ENCODE measurements at regions not wholly inside any gene's neighbourhood (a gene's known extent, or its start where the extent isn't known, plus 50 kb on each side); places are given as distances from the start of the nearest gene placed in this dataset.
A peak's percentile ranks its signal among the peaks of the same experiment; 100 is the strongest.
"Not testable (repeated sequence)": the region's sequence is repeated elsewhere in the genome, so short reads cannot be mapped to it uniquely, and the experiment has no call there.

DNA sequence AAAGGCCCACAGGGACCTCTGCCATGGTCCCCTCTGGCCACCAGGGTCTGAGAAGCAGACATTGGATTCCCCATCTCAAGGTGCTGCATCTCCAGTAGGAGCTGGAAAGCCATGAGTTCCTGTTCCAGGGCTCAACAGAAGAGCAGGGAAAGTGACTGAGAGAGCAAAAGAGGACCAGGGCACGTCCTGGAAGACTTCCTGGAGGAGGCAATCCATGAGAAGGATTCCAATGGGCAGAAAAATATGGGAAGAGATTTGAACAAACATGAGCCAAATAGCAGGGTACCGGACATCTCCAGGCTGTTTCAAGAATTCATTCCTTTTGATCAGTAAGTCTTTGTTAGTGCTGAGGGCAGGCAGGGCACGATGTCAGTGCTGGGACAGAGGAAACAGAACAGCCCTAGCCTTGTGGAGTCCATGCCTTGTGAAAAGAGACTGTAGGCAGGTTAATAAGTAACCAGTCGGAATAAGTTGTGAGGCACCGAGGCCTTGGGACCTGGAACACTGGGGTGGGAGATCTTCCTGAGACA is 72.8 kb upstream of the TWIST2 start:
- no peak for DNase-seq (ENCODE audit: low read depth)
- H3K4me3 ChIP-seq (ENCODE audit: low read length) = no peak overlapping the region
- no peak for TF ChIP-seq CTCF (conservative IDR thresholded peaks at IDR 0.05; ENCODE audit: low read length)

DNA sequence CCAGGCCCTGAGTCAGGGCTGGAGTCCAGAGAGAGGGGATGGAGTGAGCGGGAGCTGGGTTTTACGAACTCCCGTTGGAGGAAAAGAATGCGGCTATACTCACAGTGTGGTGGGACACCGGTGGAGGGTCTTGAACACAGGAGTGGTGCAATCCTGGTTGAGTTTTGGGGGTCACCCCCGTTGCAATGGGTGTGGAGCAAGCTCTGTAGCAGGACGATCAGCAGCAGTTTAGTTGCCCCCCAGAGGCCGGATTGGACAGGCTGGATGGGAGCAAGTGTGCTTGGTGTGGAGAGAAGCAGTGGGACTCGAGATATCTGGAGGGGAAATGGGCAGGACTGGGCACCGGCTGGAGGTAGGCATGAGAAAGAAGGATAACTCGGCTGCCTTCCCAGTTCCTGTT is 72.3 kb upstream of the TWIST2 start:
- TF ChIP-seq CTCF (conservative IDR thresholded peaks at IDR 0.05; ENCODE audit: low read length) = no peak
- H3K4me3 ChIP-seq (ENCODE audit: low read length) = no peak overlapping the region
- no peak for DNase-seq (ENCODE audit: low read depth)

DNA sequence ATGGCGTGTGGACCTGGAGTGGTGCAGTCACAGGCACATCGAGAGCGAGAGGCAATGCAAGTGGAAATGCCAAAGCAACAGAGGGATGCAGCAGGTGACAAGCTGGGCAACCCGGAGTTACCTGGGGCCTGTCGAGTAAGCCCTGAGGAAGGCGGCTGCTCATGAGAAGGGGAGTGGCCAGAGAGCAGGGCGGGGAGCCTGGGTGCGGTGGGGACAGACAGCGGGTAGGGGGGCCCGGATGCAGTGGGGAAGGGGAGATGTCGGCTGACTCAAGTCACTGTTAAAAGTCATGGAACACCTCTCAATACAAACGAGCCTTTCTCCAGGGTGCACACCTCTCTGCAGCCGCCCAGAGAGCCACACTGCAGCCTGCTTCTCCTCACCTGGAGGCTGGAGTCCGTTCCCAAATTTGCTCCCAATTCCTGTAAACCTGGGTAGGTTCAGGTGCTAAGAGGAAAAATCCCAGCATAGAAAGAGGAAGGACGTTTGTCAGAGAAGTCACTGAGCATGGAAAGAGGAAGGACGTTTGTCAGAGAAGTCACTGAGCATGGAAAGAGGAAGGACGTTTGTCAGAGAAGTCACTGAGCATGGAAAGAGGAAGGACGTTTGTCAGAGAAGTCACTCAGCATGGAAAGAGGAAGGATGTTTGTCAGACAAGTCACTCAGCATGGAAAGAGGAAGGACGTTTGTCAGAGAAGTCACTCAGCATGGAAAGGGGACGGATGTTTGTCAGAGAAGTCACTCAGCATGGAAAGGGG is 71.7 kb upstream of the TWIST2 start:
- no peak for DNase-seq (ENCODE audit: low read depth)
- TF ChIP-seq CTCF (conservative IDR thresholded peaks at IDR 0.05; ENCODE audit: low read length) = no peak
- no peak overlapping the region for H3K4me3 ChIP-seq (ENCODE audit: low read length)

DNA sequence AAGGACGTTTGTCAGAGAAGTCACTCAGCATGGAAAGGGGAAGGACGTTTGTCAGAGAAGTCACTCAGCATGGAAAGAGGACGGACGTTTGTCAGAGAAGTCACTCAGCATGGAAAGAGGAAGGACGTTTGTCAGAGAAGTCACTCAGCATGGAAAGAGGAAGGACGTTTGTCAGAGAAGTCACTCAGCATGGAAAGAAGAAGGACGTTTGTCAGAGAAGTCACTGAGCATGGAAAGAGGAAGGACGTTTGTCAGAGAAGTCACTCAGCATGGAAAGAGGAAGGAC is 71.2 kb upstream of the TWIST2 start:
- not testable (repeated sequence) for DNase-seq (ENCODE audit: low read depth); H3K4me3 ChIP-seq (ENCODE audit: low read length)

- TF ChIP-seq CTCF (conservative IDR thresholded peaks at IDR 0.05; ENCODE audit: low read length) = no peak
- H3K4me3 ChIP-seq (ENCODE audit: low read length) = no peak overlapping the region
- no peak for DNase-seq (ENCODE audit: low read depth)
Observed at GRCh38 chr2:238777369-238778067, 70.4 kb upstream of the TWIST2 start.

- peak; percentile 98 for DNase-seq (ENCODE audit: low read depth)
- H3K4me3 ChIP-seq (ENCODE audit: low read length) = peak overlapping the region; percentile 60
- TF ChIP-seq CTCF (conservative IDR thresholded peaks at IDR 0.05; ENCODE audit: low read length) = peak; percentile 78
Observed at GRCh38 chr2:238784671-238785527, 63.0 kb upstream of the TWIST2 start.

DNA sequence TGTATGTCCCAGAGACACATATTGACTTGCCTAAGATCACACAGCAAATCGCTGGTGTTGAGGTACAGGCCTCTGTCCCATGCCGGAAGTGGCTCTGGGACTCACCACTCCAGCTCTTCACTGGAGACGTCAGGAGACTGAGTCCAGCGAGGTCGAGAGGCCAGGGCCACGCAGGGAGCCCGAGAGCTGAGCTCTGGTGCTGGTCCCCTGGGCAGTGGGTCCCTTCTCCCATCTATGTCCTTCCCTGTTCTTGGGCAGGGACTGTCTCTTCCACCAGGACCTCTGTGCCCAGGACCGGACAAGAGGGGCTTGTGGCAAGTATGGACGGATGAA is 62.4 kb upstream of the TWIST2 start:
- DNase-seq (ENCODE audit: low read depth) = peak; percentile 51
- H3K4me3 ChIP-seq (ENCODE audit: low read length) = peak overlapping the region; percentile 60
- no peak for TF ChIP-seq CTCF (conservative IDR thresholded peaks at IDR 0.05; ENCODE audit: low read length)

Measured in AG10803 (cell line).